GM12801 (cell line): ENCODE measurements at regions not wholly inside any gene's neighbourhood (a gene's known extent, or its start where the extent isn't known, plus 50 kb on each side); places are given as distances from the start of the nearest gene placed in this dataset.

Experiments
- CTCF ChIP-seq: IDR thresholded peaks from one replicate; pipeline ENCODE4 v1.5.1; 2011; ENCODE audit warnings: control low read depth; ENCODE audit not compliant: insufficient read length; ENCODE audit errors: extremely low read depth

GRCh38 chr2:42969231-42970150 lies 177.1 kb upstream of the HAAO start:
- no peak for TF ChIP-seq CTCF

DNA sequence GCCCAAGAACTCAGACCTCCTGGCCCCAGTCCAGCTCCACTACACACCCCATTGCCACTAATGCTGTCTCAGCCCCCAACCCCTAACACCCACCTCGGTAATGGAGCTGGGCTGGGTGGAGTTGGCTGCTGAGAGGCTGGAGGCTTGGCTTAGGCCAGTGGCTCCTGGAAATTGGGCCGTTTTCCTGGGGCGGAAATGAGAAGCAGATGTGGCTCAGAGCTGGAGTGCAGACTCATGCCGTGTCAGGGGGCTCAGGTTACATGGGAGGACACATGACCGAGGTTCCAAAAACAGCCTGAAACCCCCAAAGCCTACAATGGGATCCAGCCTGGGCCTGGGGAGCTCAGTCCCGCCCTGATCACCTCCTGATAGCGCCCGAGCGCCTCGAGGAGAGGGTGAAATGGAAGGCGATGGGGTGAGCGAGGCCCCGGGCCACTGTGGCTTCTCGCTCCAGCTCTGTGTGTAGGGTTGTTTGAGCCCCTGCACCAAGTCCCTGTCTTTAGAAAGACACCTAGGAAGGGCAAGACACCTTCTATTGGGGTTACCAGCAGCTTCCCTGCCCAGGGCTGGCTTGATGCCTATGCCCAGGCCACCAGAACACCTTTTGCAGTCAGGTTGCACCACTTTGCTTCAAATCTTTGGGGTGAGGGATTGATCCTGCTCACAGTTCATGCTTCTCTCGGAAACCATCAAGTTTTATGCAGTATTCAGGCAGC lies 175.7 kb upstream of the HAAO start:
- no peak for TF ChIP-seq CTCF

DNA sequence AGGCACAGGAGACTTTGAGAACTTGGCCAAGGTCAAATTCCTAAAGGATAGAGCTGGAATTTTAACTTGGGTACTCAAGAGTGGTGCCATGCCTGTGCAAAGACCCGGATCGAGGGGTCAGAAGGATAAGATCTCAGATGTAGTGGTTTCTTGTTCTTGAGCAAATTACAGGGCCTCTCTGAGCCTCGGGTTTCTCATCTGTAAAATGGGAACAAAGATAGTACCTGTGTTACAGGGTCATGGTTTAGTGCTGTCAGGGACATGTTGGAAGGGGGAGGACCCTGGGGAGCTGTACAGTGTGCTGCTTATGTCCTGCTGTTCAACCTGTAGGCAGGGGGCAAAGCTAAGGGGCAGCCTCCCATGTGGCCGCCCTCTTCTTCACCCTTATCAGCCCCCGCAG lies 173.5 kb upstream of the HAAO start:
- TF ChIP-seq CTCF: no peak

- TF ChIP-seq CTCF: no peak
These were observed 172.8 kb upstream of the HAAO start for GRCh38 chr2:42965196-42965595.

- no peak for TF ChIP-seq CTCF
These were observed 172.2 kb upstream of the HAAO start for GRCh38 chr2:42964439-42965083.

GRCh38 chr2:42963452-42964068 lies 171.2 kb upstream of the HAAO start:
- TF ChIP-seq CTCF: no peak

DNA sequence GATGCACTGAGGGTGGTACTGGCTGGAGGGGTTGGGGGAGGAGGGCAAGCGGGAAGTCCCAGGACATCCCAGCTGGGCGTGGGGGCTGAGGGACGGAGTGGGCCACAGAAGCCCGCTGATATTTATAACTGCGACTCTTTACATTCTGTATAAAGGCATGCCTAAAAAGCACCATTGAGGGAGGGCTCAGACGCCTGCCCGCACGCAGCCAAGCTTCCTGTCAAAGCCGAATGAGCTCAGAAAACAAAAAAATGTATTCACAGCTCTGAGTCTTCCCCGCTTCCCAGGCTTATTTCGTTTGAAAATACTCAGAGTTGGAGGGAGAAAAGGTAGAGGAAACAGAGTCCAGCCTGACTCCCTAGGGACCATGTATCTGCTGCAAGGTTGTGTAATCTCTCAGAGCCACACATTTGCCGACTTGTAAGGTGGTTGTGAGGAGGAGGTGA lies 170.1 kb upstream of the HAAO start:
- no peak for TF ChIP-seq CTCF
